Endothelial cell of umbilical vein (primary cell): ENCODE measurements at regions not wholly inside any gene's neighbourhood (a gene's known extent, or its start where the extent isn't known, plus 50 kb on each side); places are given as distances from the start of the nearest gene placed in this dataset.

Experiments used
- BruUV-seq: library from RNA; stranded (reverse); fragments of 400-500 nt; replicated peaks from 2 replicates; lab custom pipeline; 2021; lab: Mats Ljungman, UMichigan
- CTCF ChIA-PET: fragments of 300-600, 350-600 bp; sonication (Branson Sonifier 250); formaldehyde crosslinking; loops from one replicate; lab custom pipeline; 2021; ENCODE audit warnings: antibody characterized with exemption, inconsistent platforms; lab: Charles Lee
- POLR2A ChIA-PET: fragments of 300-600, 350-600 bp; sonication (Branson Sonifier 250); formaldehyde crosslinking; loops from one replicate; lab custom pipeline; 2021; ENCODE audit warnings: antibody characterized with exemption, inconsistent platforms; lab: Charles Lee
- DNase-seq: peaks from one replicate; pipeline ENCODE4 v3.0.0-alpha.2; 2011; ENCODE audit warnings: low read depth, low spot score
- FAIRE-seq: peaks from 2 replicates; lab custom pipeline; 2011; peaks lifted over from hg19 to GRCh38; lab: Jason Lieb, UNC
- H2AFZ ChIP-seq: 2 replicates; pipeline ENCODE4 v1.6.0; 2012; ENCODE audit warnings: low read depth, low read length, control low read depth, inconsistent platforms
- H3K27ac ChIP-seq: 2 replicates; pipeline ENCODE4 v1.5.1; 2011; ENCODE audit warnings: low read depth, mild to moderate bottlenecking, control low read depth, low read length, moderate library complexity; ENCODE audit not compliant: insufficient read depth
- H3K27me3 ChIP-seq, 2 experiments: 2 replicates each; pipeline versions ENCODE4 v1.6.0 to v1.6.1; 2011; ENCODE audit warnings: low read length in 2 of 2, mixed read lengths in 1 of 2; ENCODE audit not compliant: control insufficient read depth in 2 of 2, insufficient read depth in 2 of 2
- H3K36me3 ChIP-seq, 2 experiments: 2 replicates in 1 of 2; 3 replicates in 1 of 2; pipeline ENCODE4 v1.5.1; 2011; ENCODE audit warnings: low read length in 2 of 2, mild to moderate bottlenecking in 1 of 2, moderate library complexity in 1 of 2; ENCODE audit not compliant: control insufficient read depth in 2 of 2, insufficient read depth in 2 of 2; ENCODE audit errors: extremely low read depth in 1 of 2
- H3K4me1 ChIP-seq: 3 replicates; pipeline ENCODE4 v1.5.1; 2011; ENCODE audit warnings: mild to moderate bottlenecking, low read length; ENCODE audit not compliant: control insufficient read depth, insufficient read depth; ENCODE audit errors: extremely low read depth
- H3K4me2 ChIP-seq: 2 replicates; pipeline ENCODE4 v1.6.1; 2011; ENCODE audit warnings: low read length, control low read depth, mixed read lengths; ENCODE audit not compliant: insufficient read depth
- H3K4me3 ChIP-seq, 3 experiments: fragments of 200-600 bp in 1 of 3; sonication (generic), shearing (Covaris generic) in 1 of 3; replicated peaks in 1 of 3; 2 replicates each; pipeline ENCODE4 v1.5.1; 2011 to 2016; ENCODE audit warnings: control low read depth in 3 of 3, low read length in 3 of 3, mild to moderate bottlenecking in 2 of 3, inconsistent platforms in 1 of 3, low read depth in 1 of 3, moderate library complexity in 1 of 3; ENCODE audit not compliant: insufficient read depth in 1 of 3
- H3K79me2 ChIP-seq: 2 replicates; pipeline ENCODE4 v1.6.0; 2012; ENCODE audit warnings: low read length, inconsistent platforms; ENCODE audit not compliant: control insufficient read depth, insufficient read depth
- H3K9ac ChIP-seq: replicated peaks from 2 replicates; pipeline ENCODE3; 2011; ENCODE audit warnings: low read length, control low read depth; ENCODE audit not compliant: insufficient read depth; ENCODE audit errors: extremely low read depth
- H3K9me1 ChIP-seq: replicated peaks from 3 replicates; pipeline ENCODE4 v1.6.0; 2011; ENCODE audit warnings: mild to moderate bottlenecking, low read length; ENCODE audit not compliant: control insufficient read depth, insufficient read depth; ENCODE audit errors: extremely low read depth
- H3K9me3 ChIP-seq: replicated peaks from 2 replicates; pipeline ENCODE4 v1.5.1; 2012; ENCODE audit warnings: low read length, inconsistent platforms; ENCODE audit not compliant: control insufficient read depth, insufficient read depth
- H4K20me1 ChIP-seq: replicated peaks from 2 replicates; pipeline ENCODE3; 2011; ENCODE audit warnings: mild to moderate bottlenecking, low read length; ENCODE audit not compliant: control insufficient read depth, insufficient read depth; ENCODE audit errors: extremely low read depth
- EZH2 ChIP-seq: IDR thresholded peaks from 2 replicates; pipeline ENCODE4 v1.6.1; 2012; ENCODE audit warnings: borderline replicate concordance, low read depth, mild to moderate bottlenecking, moderate library complexity, low read length, inconsistent platforms; ENCODE audit not compliant: severe bottlenecking
- FOS ChIP-seq: IDR thresholded peaks from 2 replicates; pipeline ENCODE4 v1.6.1; 2011; ENCODE audit warnings: mild to moderate bottlenecking, low read length, moderate library complexity, borderline replicate concordance; ENCODE audit not compliant: insufficient read depth
- GATA2 ChIP-seq: IDR thresholded peaks from 2 replicates; pipeline ENCODE4 v1.7.0; 2011; ENCODE audit warnings: low read depth, mild to moderate bottlenecking, moderate library complexity, mixed read lengths, low read length; ENCODE audit not compliant: insufficient read length, insufficient read depth
- JUN ChIP-seq: IDR thresholded peaks from 2 replicates; pipeline ENCODE4 v1.6.1; 2011; ENCODE audit warnings: borderline replicate concordance, low read depth; ENCODE audit not compliant: insufficient read length, insufficient read depth
- MYC ChIP-seq: IDR thresholded peaks from one replicate; pipeline ENCODE4 v1.6.1; 2011; ENCODE audit warnings: mild to moderate bottlenecking, low read depth, low read length
- POLR2A ChIP-seq: IDR thresholded peaks from 2 replicates; pipeline ENCODE4 v1.6.1; 2012; ENCODE audit warnings: low read depth, mild to moderate bottlenecking, control low read depth, low read length
- POLR2AphosphoS5 ChIP-seq: IDR thresholded peaks from 2 replicates; pipeline ENCODE4 v1.6.1; 2012; ENCODE audit warnings: low read depth, mild to moderate bottlenecking, control low read depth, low read length, moderate library complexity; ENCODE audit not compliant: insufficient read depth
- dilution Hi-C: fragments of 300-500 bp; cut with MboI; formaldehyde crosslinking; loops from one replicate; pipeline ENCODE4 v1.15.0; 2019; ENCODE audit warnings: low sequenced_read_pairs; ENCODE audit not compliant: extremely low pct_ligation_motif_present
- intact Hi-C: fragments of 100-400 bp; cut with micrococcal nuclease; formaldehyde crosslinking; loops from one replicate; pipeline ENCODE4 v1.10.0; 2022
- TF ChIP-seq, protein P1 (sequence below): IDR thresholded peaks from 2 replicates; pipeline ENCODE4 v1.6.1; 2011; ENCODE audit not compliant: insufficient read depth, insufficient read length
- TF ChIP-seq, protein P2 (sequence below), 2 donors: IDR thresholded peaks; 1 replicate in 1 of 2; 2 replicates in 1 of 2; pipeline ENCODE4 v1.5.1; 2011; ENCODE audit warnings: low read length in 2 of 2, mild to moderate bottlenecking in 2 of 2, moderate library complexity in 2 of 2, control low read depth in 1 of 2, inconsistent platforms in 1 of 2, low read depth in 1 of 2; ENCODE audit not compliant: insufficient read depth in 1 of 2; ENCODE audit errors: extremely low read depth in 1 of 2

DNA sequence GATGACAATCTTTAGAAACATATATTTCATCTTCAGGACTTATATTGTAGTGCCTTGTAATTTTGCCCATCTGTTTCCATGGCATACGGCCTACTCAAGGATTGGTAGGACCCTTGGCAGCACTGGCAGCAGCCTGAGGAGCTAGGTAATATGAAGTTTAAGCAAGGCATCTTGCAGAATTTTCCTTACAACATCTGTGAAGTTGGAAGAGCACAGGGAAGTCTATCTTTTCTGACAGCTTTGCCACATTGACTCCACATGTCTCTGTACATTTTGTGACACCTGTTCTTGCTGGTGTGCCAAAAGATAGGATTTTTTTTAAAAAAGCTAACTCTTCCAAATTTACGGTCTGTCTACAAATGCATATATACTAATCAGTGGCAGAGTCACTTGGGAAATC is 1235.2 kb downstream of the PCDH7 start:
- BruUV-seq: no TSS peak
- dilution Hi-C loops: no loop called here
- FAIRE-seq: no peak

More for the DNA sequence above, 1235.2 kb downstream of the PCDH7 start:
- H3K27ac ChIP-seq: no peak overlapping the region
- no peaks in the 10 kb centered on the region for H3K9me1 ChIP-seq
- no peaks in the 10 kb centered on the region for H3K79me2 ChIP-seq
- no peak overlapping the region for H3K9ac ChIP-seq
- no peaks in the 10 kb centered on the region for H3K9me3 ChIP-seq
- ChIA-PET POLR2A (no interaction called here), CTCF (no interaction called here)
- TF ChIP-seq EZH2 (no peak), MYC (no peak), POLR2AphosphoS5 (no peak), FOS (no peak), JUN (no peak), POLR2A (no peak), GATA2 (no peak)
- TF ChIP-seq, protein P1, sequence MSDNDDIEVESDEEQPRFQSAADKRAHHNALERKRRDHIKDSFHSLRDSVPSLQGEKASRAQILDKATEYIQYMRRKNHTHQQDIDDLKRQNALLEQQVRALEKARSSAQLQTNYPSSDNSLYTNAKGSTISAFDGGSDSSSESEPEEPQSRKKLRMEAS: no peak
- TF ChIP-seq, protein P2, sequence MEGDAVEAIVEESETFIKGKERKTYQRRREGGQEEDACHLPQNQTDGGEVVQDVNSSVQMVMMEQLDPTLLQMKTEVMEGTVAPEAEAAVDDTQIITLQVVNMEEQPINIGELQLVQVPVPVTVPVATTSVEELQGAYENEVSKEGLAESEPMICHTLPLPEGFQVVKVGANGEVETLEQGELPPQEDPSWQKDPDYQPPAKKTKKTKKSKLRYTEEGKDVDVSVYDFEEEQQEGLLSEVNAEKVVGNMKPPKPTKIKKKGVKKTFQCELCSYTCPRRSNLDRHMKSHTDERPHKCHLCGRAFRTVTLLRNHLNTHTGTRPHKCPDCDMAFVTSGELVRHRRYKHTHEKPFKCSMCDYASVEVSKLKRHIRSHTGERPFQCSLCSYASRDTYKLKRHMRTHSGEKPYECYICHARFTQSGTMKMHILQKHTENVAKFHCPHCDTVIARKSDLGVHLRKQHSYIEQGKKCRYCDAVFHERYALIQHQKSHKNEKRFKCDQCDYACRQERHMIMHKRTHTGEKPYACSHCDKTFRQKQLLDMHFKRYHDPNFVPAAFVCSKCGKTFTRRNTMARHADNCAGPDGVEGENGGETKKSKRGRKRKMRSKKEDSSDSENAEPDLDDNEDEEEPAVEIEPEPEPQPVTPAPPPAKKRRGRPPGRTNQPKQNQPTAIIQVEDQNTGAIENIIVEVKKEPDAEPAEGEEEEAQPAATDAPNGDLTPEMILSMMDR (IDR thresholded peaks at IDR 0.05; ENCODE audit: extremely low read depth in 1 of 2, insufficient read depth in 1 of 2, low read depth in 1 of 2, low read length in 2 of 2): no peak
- no peak for DNase-seq
- intact Hi-C loops: no loop called here
- H2AFZ ChIP-seq: no peak overlapping the region
- H3K36me3 ChIP-seq: no peaks in the 10 kb centered on the region
- H4K20me1 ChIP-seq: no peaks in the 10 kb centered on the region
- H3K4me3 ChIP-seq: no peak overlapping the region
- no peak overlapping the region for H3K4me2 ChIP-seq
- no peaks in the 10 kb centered on the region for H3K27me3 ChIP-seq
- no peaks in the 10 kb centered on the region for H3K4me1 ChIP-seq
